SK-N-SH (cell line): ENCODE measurements at regions not wholly inside any gene's neighbourhood (a gene's known extent, or its start where the extent isn't known, plus 50 kb on each side); places are given as distances from the start of the nearest gene placed in this dataset.

ENCODE experiments used
- CHD2 ChIP-seq: fragments of 150-350 bp; IDR thresholded peaks from 2 replicates; pipeline ENCODE4 v1.6.1; 2018; ENCODE audit warnings: low read length; ENCODE audit not compliant: partially characterized antibody
- EZH2phosphoT487 ChIP-seq: fragments of 200-600 bp; sonication (generic); IDR thresholded peaks from 2 replicates; pipeline ENCODE4 v1.6.1; 2017; ENCODE audit warnings: low read depth, mixed run types, mild to moderate bottlenecking, antibody characterized with exemption, moderate library complexity, borderline replicate concordance
- MAX ChIP-seq: IDR thresholded peaks from 2 replicates; pipeline ENCODE4 v1.4.0; 2012; ENCODE audit warnings: low read depth
- MXI1 ChIP-seq: IDR thresholded peaks from 2 replicates; pipeline ENCODE4 v1.6.1; 2012; ENCODE audit warnings: mild to moderate bottlenecking, low read depth, low read length, improper control_type of control experiment
- RAD21 ChIP-seq: IDR thresholded peaks from 2 replicates; pipeline ENCODE4 v1.6.1; 2012; ENCODE audit warnings: mild to moderate bottlenecking, low read length
- SMC3 ChIP-seq: IDR thresholded peaks from 2 replicates; pipeline ENCODE4 v1.6.1; 2012; ENCODE audit warnings: low read depth, low read length, improper control_type of control experiment
- TCF12 ChIP-seq: IDR thresholded peaks from 2 replicates; pipeline ENCODE4 v1.4.0; 2012
- TF ChIP-seq, protein P1 (sequence below): fragments of 200-600 bp; sonication (generic); IDR thresholded peaks from 2 replicates; pipeline ENCODE4 v1.6.1; 2017; ENCODE audit warnings: antibody characterized with exemption, mild to moderate bottlenecking, moderate library complexity
- TF ChIP-seq, protein P2 (sequence below): IDR thresholded peaks from 2 replicates; pipeline ENCODE4 v1.4.0; 2012; ENCODE audit warnings: low read depth, borderline replicate concordance

DNA sequence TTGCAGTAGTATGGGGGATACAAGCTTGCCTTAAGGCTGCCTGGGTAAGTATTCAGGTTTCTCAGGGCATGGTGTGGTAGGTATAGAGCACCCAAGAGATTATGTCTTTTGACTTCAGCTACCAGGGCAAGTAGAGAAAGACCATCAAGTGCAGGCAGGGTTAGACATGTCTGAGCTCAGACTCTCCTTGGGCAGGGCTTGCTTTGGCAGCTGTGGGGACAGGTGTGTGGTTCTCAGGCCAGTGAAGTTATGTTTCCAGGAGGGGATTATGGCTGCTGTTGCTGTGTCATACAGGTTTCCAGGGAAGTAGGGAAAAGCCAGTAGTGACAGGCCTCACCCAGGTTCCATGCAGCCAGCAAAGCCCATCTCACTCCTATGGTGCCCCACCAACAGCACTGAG is 1040.4 kb downstream of the FLRT2 start:
- TF ChIP-seq MAX = no peak
- TF ChIP-seq CHD2 = no peak
- TF ChIP-seq EZH2phosphoT487 = no peak
- no peak for TF ChIP-seq SMC3
- TF ChIP-seq, protein P1, sequence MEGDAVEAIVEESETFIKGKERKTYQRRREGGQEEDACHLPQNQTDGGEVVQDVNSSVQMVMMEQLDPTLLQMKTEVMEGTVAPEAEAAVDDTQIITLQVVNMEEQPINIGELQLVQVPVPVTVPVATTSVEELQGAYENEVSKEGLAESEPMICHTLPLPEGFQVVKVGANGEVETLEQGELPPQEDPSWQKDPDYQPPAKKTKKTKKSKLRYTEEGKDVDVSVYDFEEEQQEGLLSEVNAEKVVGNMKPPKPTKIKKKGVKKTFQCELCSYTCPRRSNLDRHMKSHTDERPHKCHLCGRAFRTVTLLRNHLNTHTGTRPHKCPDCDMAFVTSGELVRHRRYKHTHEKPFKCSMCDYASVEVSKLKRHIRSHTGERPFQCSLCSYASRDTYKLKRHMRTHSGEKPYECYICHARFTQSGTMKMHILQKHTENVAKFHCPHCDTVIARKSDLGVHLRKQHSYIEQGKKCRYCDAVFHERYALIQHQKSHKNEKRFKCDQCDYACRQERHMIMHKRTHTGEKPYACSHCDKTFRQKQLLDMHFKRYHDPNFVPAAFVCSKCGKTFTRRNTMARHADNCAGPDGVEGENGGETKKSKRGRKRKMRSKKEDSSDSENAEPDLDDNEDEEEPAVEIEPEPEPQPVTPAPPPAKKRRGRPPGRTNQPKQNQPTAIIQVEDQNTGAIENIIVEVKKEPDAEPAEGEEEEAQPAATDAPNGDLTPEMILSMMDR = no peak
- no peak for TF ChIP-seq MXI1
- TF ChIP-seq, protein P2, sequence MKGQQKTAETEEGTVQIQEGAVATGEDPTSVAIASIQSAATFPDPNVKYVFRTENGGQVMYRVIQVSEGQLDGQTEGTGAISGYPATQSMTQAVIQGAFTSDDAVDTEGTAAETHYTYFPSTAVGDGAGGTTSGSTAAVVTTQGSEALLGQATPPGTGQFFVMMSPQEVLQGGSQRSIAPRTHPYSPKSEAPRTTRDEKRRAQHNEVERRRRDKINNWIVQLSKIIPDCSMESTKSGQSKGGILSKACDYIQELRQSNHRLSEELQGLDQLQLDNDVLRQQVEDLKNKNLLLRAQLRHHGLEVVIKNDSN = no peak
- no peak for TF ChIP-seq RAD21
- no peak for TF ChIP-seq TCF12
